BJ (cell line): ENCODE measurements at regions not wholly inside any gene's neighbourhood (a gene's known extent, or its start where the extent isn't known, plus 50 kb on each side); places are given as distances from the start of the nearest gene placed in this dataset.

Experiments
- CTCF ChIA-PET: fragments of 350-600 bp; formaldehyde crosslinking; extraction: SDS; loops from one replicate; lab custom pipeline; 2021; ENCODE audit warnings: antibody characterized with exemption, inconsistent platforms; lab: Yijun Ruan, JAX
- POLR2A ChIA-PET: fragments of 300-600 bp; sonication (Branson Sonifier 250); formaldehyde crosslinking; extraction: SDS; loops from one replicate; lab custom pipeline; 2021; ENCODE audit warnings: antibody characterized with exemption; lab: Charles Lee
- DNase-seq: peaks from one replicate; pipeline ENCODE4 v3.0.0-alpha.2; 2011; ENCODE audit warnings: low read depth
- H3K27me3 ChIP-seq: 2 replicates; pipeline ENCODE4 v1.6.0; 2011; ENCODE audit warnings: low read length; ENCODE audit not compliant: control insufficient read depth, insufficient read depth
- H3K36me3 ChIP-seq: 2 replicates; pipeline ENCODE4 v1.5.1; 2011; ENCODE audit warnings: low read length; ENCODE audit not compliant: control insufficient read depth, insufficient read depth
- H3K4me3 ChIP-seq: 2 replicates; pipeline ENCODE4 v1.5.1; 2011; ENCODE audit warnings: low read depth, mild to moderate bottlenecking, control low read depth, low read length
- CTCF ChIP-seq: IDR thresholded peaks from 2 replicates; pipeline ENCODE4 v1.5.1; 2011; ENCODE audit warnings: low read depth, mild to moderate bottlenecking, control low read depth, inconsistent platforms, low read length, moderate library complexity; ENCODE audit not compliant: insufficient read depth

- no peak for DNase-seq
- ChIA-PET CTCF (interaction anchor here (1.1 to 1.6 kb wide), 5 partner anchors 93 to 249 kb away, joined by 3 to 4 read pairs (median 3); no protein-coding TSS in a partner anchor), POLR2A (no interaction called here)
- peaks cover 1% of the 10 kb centered on the region; the same call in 1 of the 2 replicates for H3K36me3 ChIP-seq
- 0 out of 2 replicates have a peak, but pooled peaks have one; percentile 27 for TF ChIP-seq CTCF
- peak overlapping the region; percentile 50 for H3K4me3 ChIP-seq
- no peaks in the 10 kb centered on the region for H3K27me3 ChIP-seq
Observed at GRCh38 chr12:124517260-124518050, 50.0 kb downstream of the NCOR2 start.

- H3K36me3 ChIP-seq = peaks cover 1% of the 10 kb centered on the region; the same call in 1 of the 2 replicates
- peak overlapping the region; percentile 50 for H3K4me3 ChIP-seq
- TF ChIP-seq CTCF = no peak
- POLR2A ChIA-PET = no interaction called here
- DNase-seq = no peak
- H3K27me3 ChIP-seq = no peaks in the 10 kb centered on the region
- CTCF ChIA-PET = interaction anchor here (1.1 to 1.2 kb wide), 3 partner anchors 119 to 181 kb away, joined by 3 to 4 read pairs (median 3); no protein-coding TSS in a partner anchor
Observed at GRCh38 chr12:124516850-124517249, 50.6 kb downstream of the NCOR2 start.

- no peak overlapping the region for H3K4me3 ChIP-seq
- POLR2A ChIA-PET = no interaction called here
Observed at GRCh38 chr12:124515981-124516380, 51.4 kb downstream of the NCOR2 start.

GRCh38 chr12:124514996-124515932, 52.1 kb downstream of the NCOR2 start:
- Histone ChIP-seq H3K27me3 (no peaks in the 10 kb centered on the region), H3K4me3 (no peak overlapping the region), H3K36me3 (peaks cover 1% of the 10 kb centered on the region; the same call in 1 of the 2 replicates)
- TF ChIP-seq CTCF = no peak
- ChIA-PET CTCF (no interaction called here), POLR2A (no interaction called here)
- DNase-seq = no peak

More at GRCh38 chr12:124515981-124516380, 51.4 kb downstream of the NCOR2 start:
- TF ChIP-seq CTCF = no peak
- CTCF ChIA-PET = no interaction called here
- peaks cover 1% of the 10 kb centered on the region; the same call in 1 of the 2 replicates for H3K36me3 ChIP-seq
- no peaks in the 10 kb centered on the region for H3K27me3 ChIP-seq
- DNase-seq = no peak
